ENCODE measurements at regions not wholly inside any gene's neighbourhood (a gene's known extent, or its start where the extent isn't known, plus 50 kb on each side); places are given as distances from the start of the nearest gene placed in this dataset.
A peak's percentile ranks its signal among the peaks of the same experiment; 100 is the strongest.

- H3K9ac ChIP-seq (ENCODE audit: insufficient read depth, low read length), result no peak overlapping the region
- no peaks in the 10 kb centered on the region for H3K36me3 ChIP-seq (ENCODE audit: control insufficient read depth, insufficient read depth, low read length)
- no peak for TF ChIP-seq EZH2 (IDR thresholded peaks at IDR 0.05; ENCODE audit: low read length, missing control alignments)
- TF ChIP-seq, protein P1, sequence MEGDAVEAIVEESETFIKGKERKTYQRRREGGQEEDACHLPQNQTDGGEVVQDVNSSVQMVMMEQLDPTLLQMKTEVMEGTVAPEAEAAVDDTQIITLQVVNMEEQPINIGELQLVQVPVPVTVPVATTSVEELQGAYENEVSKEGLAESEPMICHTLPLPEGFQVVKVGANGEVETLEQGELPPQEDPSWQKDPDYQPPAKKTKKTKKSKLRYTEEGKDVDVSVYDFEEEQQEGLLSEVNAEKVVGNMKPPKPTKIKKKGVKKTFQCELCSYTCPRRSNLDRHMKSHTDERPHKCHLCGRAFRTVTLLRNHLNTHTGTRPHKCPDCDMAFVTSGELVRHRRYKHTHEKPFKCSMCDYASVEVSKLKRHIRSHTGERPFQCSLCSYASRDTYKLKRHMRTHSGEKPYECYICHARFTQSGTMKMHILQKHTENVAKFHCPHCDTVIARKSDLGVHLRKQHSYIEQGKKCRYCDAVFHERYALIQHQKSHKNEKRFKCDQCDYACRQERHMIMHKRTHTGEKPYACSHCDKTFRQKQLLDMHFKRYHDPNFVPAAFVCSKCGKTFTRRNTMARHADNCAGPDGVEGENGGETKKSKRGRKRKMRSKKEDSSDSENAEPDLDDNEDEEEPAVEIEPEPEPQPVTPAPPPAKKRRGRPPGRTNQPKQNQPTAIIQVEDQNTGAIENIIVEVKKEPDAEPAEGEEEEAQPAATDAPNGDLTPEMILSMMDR (conservative IDR thresholded peaks at IDR 0.05 in 1 of 2, IDR thresholded peaks at IDR 0.05 in 1 of 2; ENCODE audit: low read depth in 1 of 2, low read length in 2 of 2), result no peak
- H3K27ac ChIP-seq (ENCODE audit: insufficient read depth, low read length), result no peak overlapping the region
- no peak overlapping the region for H3K4me2 ChIP-seq (ENCODE audit: extremely low read depth, insufficient read depth, low read length)
- no peak overlapping the region for H2AFZ ChIP-seq (ENCODE audit: low read length)
- H3K79me2 ChIP-seq (ENCODE audit: control insufficient read depth, insufficient read depth, low read length), result no peaks in the 10 kb centered on the region
- no peaks in the 10 kb centered on the region for H3K27me3 ChIP-seq (ENCODE audit: control insufficient read depth, insufficient read depth, low read length)
- H3K9me3 ChIP-seq (ENCODE audit: control insufficient read depth, insufficient read depth, low read depth, low read length), result no peaks in the 10 kb centered on the region
- H4K20me1 ChIP-seq (ENCODE audit: control insufficient read depth, extremely low read depth, insufficient read depth, low read length), result no peaks in the 10 kb centered on the region
- no peak for DNase-seq (ENCODE audit: low read depth in 2 of 2)
- H3K4me1 ChIP-seq (ENCODE audit: control insufficient read depth, extremely low read depth, insufficient read depth, low read length), result no peaks in the 10 kb centered on the region
- H3K4me3 ChIP-seq (replicated peaks in 1 of 4; ENCODE audit: control extremely low read depth in 1 of 4, insufficient read depth in 1 of 4, low read depth in 3 of 4, low read length in 4 of 4), result no peak overlapping the region
Observed at GRCh38 chr6:21327326-21328112, 266.0 kb upstream of the SOX4 start.

GRCh38 chr6:21331235-21331634, 262.3 kb upstream of the SOX4 start:
- H3K4me2 ChIP-seq (ENCODE audit: extremely low read depth, insufficient read depth, low read length), result no peak overlapping the region
- H4K20me1 ChIP-seq (ENCODE audit: control insufficient read depth, extremely low read depth, insufficient read depth, low read length), result no peaks in the 10 kb centered on the region
- peak; percentile 8 to 71 for DNase-seq (ENCODE audit: low read depth in 2 of 2)
- H3K27ac ChIP-seq (ENCODE audit: insufficient read depth, low read length), result no peak overlapping the region
- H3K27me3 ChIP-seq (ENCODE audit: control insufficient read depth, insufficient read depth, low read length), result no peaks in the 10 kb centered on the region
- no peaks in the 10 kb centered on the region for H3K4me1 ChIP-seq (ENCODE audit: control insufficient read depth, extremely low read depth, insufficient read depth, low read length)
- H3K9ac ChIP-seq (ENCODE audit: insufficient read depth, low read length), result no peak overlapping the region
- no peak overlapping the region for H2AFZ ChIP-seq (ENCODE audit: low read length)
- no peak overlapping the region for H3K4me3 ChIP-seq (replicated peaks in 1 of 4; ENCODE audit: control extremely low read depth in 1 of 4, insufficient read depth in 1 of 4, low read depth in 3 of 4, low read length in 4 of 4)
- H3K36me3 ChIP-seq (ENCODE audit: control insufficient read depth, insufficient read depth, low read length), result no peaks in the 10 kb centered on the region
- no peaks in the 10 kb centered on the region for H3K9me3 ChIP-seq (ENCODE audit: control insufficient read depth, insufficient read depth, low read depth, low read length)
- no peaks in the 10 kb centered on the region for H3K79me2 ChIP-seq (ENCODE audit: control insufficient read depth, insufficient read depth, low read length)
- TF ChIP-seq, protein P1 (conservative IDR thresholded peaks at IDR 0.05 in 1 of 2, IDR thresholded peaks at IDR 0.05 in 1 of 2; ENCODE audit: low read depth in 1 of 2, low read length in 2 of 2), result no peak
- no peak for TF ChIP-seq EZH2 (IDR thresholded peaks at IDR 0.05; ENCODE audit: low read length, missing control alignments)

GRCh38 chr6:21332077-21332476, 261.5 kb upstream of the SOX4 start:
- H3K4me3 ChIP-seq (replicated peaks in 1 of 4; ENCODE audit: control extremely low read depth in 1 of 4, insufficient read depth in 1 of 4, low read depth in 3 of 4, low read length in 4 of 4), result no peak overlapping the region
- TF ChIP-seq EZH2 (IDR thresholded peaks at IDR 0.05; ENCODE audit: low read length, missing control alignments), result no peak
- TF ChIP-seq, protein P1 (conservative IDR thresholded peaks at IDR 0.05 in 1 of 2, IDR thresholded peaks at IDR 0.05 in 1 of 2; ENCODE audit: low read depth in 1 of 2, low read length in 2 of 2), result no peak
- no peaks in the 10 kb centered on the region for H4K20me1 ChIP-seq (ENCODE audit: control insufficient read depth, extremely low read depth, insufficient read depth, low read length)
- DNase-seq (ENCODE audit: low read depth in 2 of 2), result no peak
- H3K9ac ChIP-seq (ENCODE audit: insufficient read depth, low read length), result no peak overlapping the region
- no peaks in the 10 kb centered on the region for H3K9me3 ChIP-seq (ENCODE audit: control insufficient read depth, insufficient read depth, low read depth, low read length)
- no peak overlapping the region for H3K4me2 ChIP-seq (ENCODE audit: extremely low read depth, insufficient read depth, low read length)
- no peak overlapping the region for H3K27ac ChIP-seq (ENCODE audit: insufficient read depth, low read length)
- no peaks in the 10 kb centered on the region for H3K36me3 ChIP-seq (ENCODE audit: control insufficient read depth, insufficient read depth, low read length)
- no peak overlapping the region for H2AFZ ChIP-seq (ENCODE audit: low read length)
- H3K27me3 ChIP-seq (ENCODE audit: control insufficient read depth, insufficient read depth, low read length), result no peaks in the 10 kb centered on the region
- no peaks in the 10 kb centered on the region for H3K4me1 ChIP-seq (ENCODE audit: control insufficient read depth, extremely low read depth, insufficient read depth, low read length)
- no peaks in the 10 kb centered on the region for H3K79me2 ChIP-seq (ENCODE audit: control insufficient read depth, insufficient read depth, low read length)

Measured in fibroblast of lung (primary cell).